HG03457 (cell line): ENCODE measurements at regions not wholly inside any gene's neighbourhood (a gene's known extent, or its start where the extent isn't known, plus 50 kb on each side); places are given as distances from the start of the nearest gene placed in this dataset.

Source experiments
- ATAC-seq: cut with Tn5 transposase; IDR thresholded peaks from one replicate; pipeline ENCODE4 v1.9.1; 2021; ENCODE audit warnings: moderate number of reproducible peaks; ENCODE audit not compliant: unreplicated experiment

- ATAC-seq, result no peak
Measured at GRCh38 chr7:33700001-33700899, 205.1 kb upstream of the BMPER start.

- ATAC-seq, result no peak
Measured at GRCh38 chr7:33701189-33701740, 204.1 kb upstream of the BMPER start.

- no peak for ATAC-seq
Measured at GRCh38 chr7:33701927-33702326, 203.4 kb upstream of the BMPER start.

- no peak for ATAC-seq
Measured at GRCh38 chr7:33702514-33703054, 202.8 kb upstream of the BMPER start.

GRCh38 chr7:33705333-33705833 lies 200.0 kb upstream of the BMPER start:
- no peak for ATAC-seq

- no peak for ATAC-seq
Measured at GRCh38 chr7:33706186-33706585, 199.2 kb upstream of the BMPER start.

- ATAC-seq, result no peak
Measured at GRCh38 chr7:33706771-33707200, 198.6 kb upstream of the BMPER start.

GRCh38 chr7:33707427-33707826 lies 197.9 kb upstream of the BMPER start:
- no peak for ATAC-seq

- no peak for ATAC-seq
Measured at GRCh38 chr7:33710608-33711007, 194.7 kb upstream of the BMPER start.

- ATAC-seq, result no peak
Measured at GRCh38 chr7:33711231-33712019, 193.9 kb upstream of the BMPER start.

GRCh38 chr7:33712020-33712414 lies 193.3 kb upstream of the BMPER start:
- ATAC-seq, result no peak

- ATAC-seq, result no peak
Measured at GRCh38 chr7:33714208-33714607, 191.1 kb upstream of the BMPER start.

- no peak for ATAC-seq
Measured at GRCh38 chr7:33716581-33717477, 188.5 kb upstream of the BMPER start.

- ATAC-seq, result no peak
Measured at GRCh38 chr7:33719059-33719581, 186.2 kb upstream of the BMPER start.

- no peak for ATAC-seq
Measured at GRCh38 chr7:33720139-33720538, 185.2 kb upstream of the BMPER start.

- no peak for ATAC-seq
Measured at GRCh38 chr7:33720870-33721269, 184.5 kb upstream of the BMPER start.

GRCh38 chr7:33721895-33722294 lies 183.4 kb upstream of the BMPER start:
- no peak for ATAC-seq

- ATAC-seq, result no peak
Measured at GRCh38 chr7:33722383-33723101, 182.8 kb upstream of the BMPER start.

- ATAC-seq, result no peak
Measured at GRCh38 chr7:33724201-33724600, 181.1 kb upstream of the BMPER start.
